Spleen (tissue), 7 donors: ENCODE measurements at regions not wholly inside any gene's neighbourhood (a gene's known extent, or its start where the extent isn't known, plus 50 kb on each side); places are given as distances from the start of the nearest gene placed in this dataset.

Experiments used
- POLR2A ChIP-seq, 3 donors: fragments of 450-650 bp; IDR thresholded peaks; one replicate each; pipeline ENCODE4 v1.5.1; 2017; ENCODE audit warnings: antibody characterized with exemption in 3 of 3, mild to moderate bottlenecking in 1 of 3
- POLR2AphosphoS5 ChIP-seq, 3 donors: sonication (generic); formaldehyde crosslinking; IDR thresholded peaks; one replicate each; pipeline ENCODE4 v1.5.1; 2017; ENCODE audit warnings: antibody characterized with exemption in 3 of 3
- TF ChIP-seq, protein P1 (sequence below), 11 experiments: fragments of 200-600 bp in 7 of 11; fragments of 450-650 bp in 4 of 11; sonication (generic) in 4 of 11; IDR thresholded peaks in 8 of 11; conservative IDR thresholded peaks in 3 of 11; 1 replicate in 7 of 11; 2 replicates in 4 of 11; pipeline versions ENCODE4 v1.4.0 to v1.8.0; 2016 to 2021; ENCODE audit warnings: antibody characterized with exemption in 11 of 11, inconsistent platforms in 4 of 11, mild to moderate bottlenecking in 1 of 11
- donor health status: DM: no; HTN: no; CAD: no; lungs with moderate emphysema.
- donor health status: DM: no; HTN: no; CAD: no.
- donor health status: DM: no; HTN: no; CAD: no.

DNA sequence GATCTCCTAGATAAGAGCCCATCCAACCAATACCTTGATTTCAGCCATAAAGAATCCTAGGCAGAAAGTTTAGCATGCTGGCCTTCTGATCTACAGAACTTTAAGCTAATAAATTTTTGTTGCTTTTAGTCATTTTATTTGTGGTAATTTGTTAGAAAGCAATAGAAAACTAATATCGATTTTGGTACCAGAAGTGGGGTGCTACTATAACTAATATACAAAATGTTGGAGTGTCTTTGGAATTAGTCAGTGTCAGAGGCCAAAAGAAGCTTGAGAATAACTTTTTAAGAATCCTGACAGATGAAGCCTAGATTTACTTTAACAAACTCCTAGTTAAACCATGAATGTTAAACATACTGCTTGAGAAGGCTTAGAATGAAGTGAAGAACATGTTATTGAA is 83.6 kb upstream of the HSF2 start:
- TF ChIP-seq, protein P1, sequence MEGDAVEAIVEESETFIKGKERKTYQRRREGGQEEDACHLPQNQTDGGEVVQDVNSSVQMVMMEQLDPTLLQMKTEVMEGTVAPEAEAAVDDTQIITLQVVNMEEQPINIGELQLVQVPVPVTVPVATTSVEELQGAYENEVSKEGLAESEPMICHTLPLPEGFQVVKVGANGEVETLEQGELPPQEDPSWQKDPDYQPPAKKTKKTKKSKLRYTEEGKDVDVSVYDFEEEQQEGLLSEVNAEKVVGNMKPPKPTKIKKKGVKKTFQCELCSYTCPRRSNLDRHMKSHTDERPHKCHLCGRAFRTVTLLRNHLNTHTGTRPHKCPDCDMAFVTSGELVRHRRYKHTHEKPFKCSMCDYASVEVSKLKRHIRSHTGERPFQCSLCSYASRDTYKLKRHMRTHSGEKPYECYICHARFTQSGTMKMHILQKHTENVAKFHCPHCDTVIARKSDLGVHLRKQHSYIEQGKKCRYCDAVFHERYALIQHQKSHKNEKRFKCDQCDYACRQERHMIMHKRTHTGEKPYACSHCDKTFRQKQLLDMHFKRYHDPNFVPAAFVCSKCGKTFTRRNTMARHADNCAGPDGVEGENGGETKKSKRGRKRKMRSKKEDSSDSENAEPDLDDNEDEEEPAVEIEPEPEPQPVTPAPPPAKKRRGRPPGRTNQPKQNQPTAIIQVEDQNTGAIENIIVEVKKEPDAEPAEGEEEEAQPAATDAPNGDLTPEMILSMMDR (IDR thresholded peaks at IDR 0.05 in 8 of 11, conservative IDR thresholded peaks at IDR 0.05 in 3 of 11), result no peak
- TF ChIP-seq POLR2A (IDR thresholded peaks at IDR 0.05), result no peak
- TF ChIP-seq POLR2AphosphoS5 (IDR thresholded peaks at IDR 0.05), result no peak
